Neural progenitor cell (in vitro differentiated cells): ENCODE measurements at regions not wholly inside any gene's neighbourhood (a gene's known extent, or its start where the extent isn't known, plus 50 kb on each side); places are given as distances from the start of the nearest gene placed in this dataset.
A peak's percentile ranks its signal among the peaks of the same experiment; 100 is the strongest.

Experiments used
- DNase-seq: peaks from one replicate; pipeline ENCODE4 v3.0.0-alpha.2; 2016; ENCODE audit warnings: low spot score
- H2AFZ ChIP-seq: fragments of 200-600 bp; sonication (generic); replicated peaks from 2 replicates; pipeline ENCODE4 v1.6.1; 2016; ENCODE audit warnings: antibody characterized with exemption
- H3F3A ChIP-seq: fragments of 200-600 bp; sonication (generic); 2 replicates; pipeline ENCODE4 v1.6.1; 2016; ENCODE audit warnings: antibody characterized with exemption, low read depth
- H3K27ac ChIP-seq: fragments of 200-600 bp; sonication (generic); 2 replicates; pipeline ENCODE4 v1.5.1; 2016; ENCODE audit warnings: mild to moderate bottlenecking
- H3K27me3 ChIP-seq: fragments of 200-600 bp; sonication (generic); 2 replicates; pipeline ENCODE4 v1.6.1; 2016; ENCODE audit warnings: mild to moderate bottlenecking, moderate library complexity
- H3K36me3 ChIP-seq: fragments of 200-600 bp; sonication (generic); 2 replicates; pipeline ENCODE4 v1.5.1; 2016
- H3K4me1 ChIP-seq: fragments of 200-600 bp; sonication (generic); 2 replicates; pipeline ENCODE4 v1.6.1; 2016; ENCODE audit warnings: mixed run types
- H3K4me2 ChIP-seq: fragments of 200-600 bp; sonication (generic); 2 replicates; pipeline ENCODE4 v1.6.1; 2016
- H3K4me3 ChIP-seq: fragments of 200-600 bp; sonication (generic); 2 replicates; pipeline ENCODE4 v1.5.1; 2016
- H3K79me2 ChIP-seq: fragments of 200-600 bp; sonication (generic); 2 replicates; pipeline ENCODE4 v1.6.1; 2016; ENCODE audit warnings: low read depth
- H3K9ac ChIP-seq: fragments of 200-600 bp; sonication (generic); 2 replicates; pipeline ENCODE4 v1.6.1; 2016
- H3K9me3 ChIP-seq: fragments of 200-600 bp; sonication (generic); 2 replicates; pipeline ENCODE4 v1.5.1; 2016; ENCODE audit warnings: low read depth
- H4K20me1 ChIP-seq: fragments of 200-600 bp; sonication (generic); 2 replicates; pipeline ENCODE4 v1.6.1; 2016; ENCODE audit warnings: low read depth
- H3K27ac Mint-ChIP-seq: 3 replicates; pipeline ENCODE4 v1.8.0; 2021; ENCODE audit warnings: mixed read lengths
- H3K27me3 Mint-ChIP-seq: 2 replicates; pipeline ENCODE4 v1.8.0; 2022; ENCODE audit warnings: low read depth, mild to moderate bottlenecking, inconsistent platforms, moderate library complexity, mixed read lengths; ENCODE audit not compliant: insufficient read depth
- H3K36me3 Mint-ChIP-seq: 3 replicates; pipeline ENCODE4 v1.8.0; 2021; ENCODE audit warnings: mixed read lengths
- H3K4me1 Mint-ChIP-seq: 3 replicates; pipeline ENCODE4 v1.8.0; 2021; ENCODE audit warnings: mixed read lengths
- H3K4me3 Mint-ChIP-seq: 3 replicates; pipeline ENCODE4 v1.8.0; 2021; ENCODE audit warnings: mild to moderate bottlenecking, moderate library complexity, mixed read lengths
- H3K9me3 Mint-ChIP-seq: 3 replicates; pipeline ENCODE4 v1.8.0; 2020; ENCODE audit warnings: mixed read lengths
- EZH2 ChIP-seq: fragments of 200-600 bp; sonication (generic); IDR thresholded peaks from 2 replicates; pipeline ENCODE4 v1.6.1; 2017; ENCODE audit warnings: antibody characterized with exemption, mild to moderate bottlenecking, moderate library complexity
- EZH2phosphoT487 ChIP-seq: fragments of 200-600 bp; sonication (generic); IDR thresholded peaks from 2 replicates; pipeline ENCODE4 v1.6.1; 2017; ENCODE audit warnings: antibody characterized with exemption
- TF ChIP-seq, protein P1 (sequence below): fragments of 200-600 bp; sonication (generic); IDR thresholded peaks from 2 replicates; pipeline ENCODE4 v1.5.1; 2017; ENCODE audit warnings: antibody characterized with exemption, mild to moderate bottlenecking

GRCh38 chr9:89902450-89903140, 297.8 kb downstream of the GADD45G start:
- Histone ChIP-seq H3K9me3 (no peaks in the 10 kb centered on the region), H3K4me2 (no peak overlapping the region), H3K36me3 (no peaks in the 10 kb centered on the region), H3K79me2 (no peaks in the 10 kb centered on the region), H3K27me3 (no peaks in the 10 kb centered on the region), H3F3A (no peaks in the 10 kb centered on the region), H3K4me1 (no peaks in the 10 kb centered on the region), H3K27ac (no peak overlapping the region), H4K20me1 (no peaks in the 10 kb centered on the region), H3K9ac (no peak overlapping the region), H3K4me3 (no peak overlapping the region), H2AFZ (no peak overlapping the region)
- H3K9me3 Mint-ChIP-seq = no peaks in the 10 kb centered on the region
- H3K4me3 Mint-ChIP-seq = peak overlapping the region; percentile 33
- no peak for TF ChIP-seq EZH2phosphoT487
- TF ChIP-seq, protein P1, sequence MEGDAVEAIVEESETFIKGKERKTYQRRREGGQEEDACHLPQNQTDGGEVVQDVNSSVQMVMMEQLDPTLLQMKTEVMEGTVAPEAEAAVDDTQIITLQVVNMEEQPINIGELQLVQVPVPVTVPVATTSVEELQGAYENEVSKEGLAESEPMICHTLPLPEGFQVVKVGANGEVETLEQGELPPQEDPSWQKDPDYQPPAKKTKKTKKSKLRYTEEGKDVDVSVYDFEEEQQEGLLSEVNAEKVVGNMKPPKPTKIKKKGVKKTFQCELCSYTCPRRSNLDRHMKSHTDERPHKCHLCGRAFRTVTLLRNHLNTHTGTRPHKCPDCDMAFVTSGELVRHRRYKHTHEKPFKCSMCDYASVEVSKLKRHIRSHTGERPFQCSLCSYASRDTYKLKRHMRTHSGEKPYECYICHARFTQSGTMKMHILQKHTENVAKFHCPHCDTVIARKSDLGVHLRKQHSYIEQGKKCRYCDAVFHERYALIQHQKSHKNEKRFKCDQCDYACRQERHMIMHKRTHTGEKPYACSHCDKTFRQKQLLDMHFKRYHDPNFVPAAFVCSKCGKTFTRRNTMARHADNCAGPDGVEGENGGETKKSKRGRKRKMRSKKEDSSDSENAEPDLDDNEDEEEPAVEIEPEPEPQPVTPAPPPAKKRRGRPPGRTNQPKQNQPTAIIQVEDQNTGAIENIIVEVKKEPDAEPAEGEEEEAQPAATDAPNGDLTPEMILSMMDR = no peak
- no peak for TF ChIP-seq EZH2
- peaks cover 3% of the 10 kb centered on the region for H3K27me3 Mint-ChIP-seq
- H3K4me1 Mint-ChIP-seq = peaks cover 14% of the 10 kb centered on the region
- H3K36me3 Mint-ChIP-seq = no peaks in the 10 kb centered on the region
- no peak overlapping the region for H3K27ac Mint-ChIP-seq
- DNase-seq = no peak

DNA sequence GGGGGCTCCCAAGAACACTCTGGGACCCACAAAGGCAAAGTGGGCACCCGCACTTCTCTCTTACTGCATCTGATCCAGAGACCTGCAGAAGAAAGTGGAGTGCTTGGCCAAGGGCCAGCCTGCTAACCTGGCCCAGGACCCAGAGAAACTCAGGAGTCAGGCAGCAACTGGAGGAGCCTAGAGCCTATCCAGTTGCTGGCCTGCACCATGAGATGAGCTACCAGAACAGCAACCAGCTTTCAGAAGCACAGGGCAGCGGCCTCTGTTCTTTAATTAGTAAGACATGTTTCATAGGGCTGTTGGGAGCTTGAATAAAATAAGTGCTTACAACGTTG, 298.3 kb downstream of the GADD45G start:
- TF ChIP-seq EZH2phosphoT487 (no peak), EZH2 (no peak)
- TF ChIP-seq, protein P1 = no peak
- no peak overlapping the region for H3K27ac ChIP-seq
- no peak overlapping the region for H2AFZ ChIP-seq
- no peak overlapping the region for H3K9ac ChIP-seq
- Mint-ChIP-seq H3K27me3 (peaks cover 3% of the 10 kb centered on the region), H3K4me1 (peaks cover 14% of the 10 kb centered on the region), H3K4me3 (no peak overlapping the region), H3K9me3 (peaks cover 3% of the 10 kb centered on the region), H3K36me3 (no peaks in the 10 kb centered on the region), H3K27ac (no peak overlapping the region)
- H3K4me2 ChIP-seq = no peak overlapping the region
- H4K20me1 ChIP-seq = no peaks in the 10 kb centered on the region
- no peaks in the 10 kb centered on the region for H3K4me1 ChIP-seq
- DNase-seq = no peak
- H3K9me3 ChIP-seq = no peaks in the 10 kb centered on the region
- no peak overlapping the region for H3K4me3 ChIP-seq
- H3F3A ChIP-seq = no peaks in the 10 kb centered on the region
- H3K36me3 ChIP-seq = no peaks in the 10 kb centered on the region
- H3K79me2 ChIP-seq = no peaks in the 10 kb centered on the region
- H3K27me3 ChIP-seq = no peaks in the 10 kb centered on the region

- Histone ChIP-seq H3K4me1 (no peaks in the 10 kb centered on the region), H3K9ac (no peak overlapping the region), H3K9me3 (no peaks in the 10 kb centered on the region), H3K27ac (no peak overlapping the region), H3K4me3 (no peak overlapping the region), H4K20me1 (no peaks in the 10 kb centered on the region), H2AFZ (no peak overlapping the region), H3K79me2 (no peaks in the 10 kb centered on the region), H3F3A (no peaks in the 10 kb centered on the region), H3K36me3 (no peaks in the 10 kb centered on the region), H3K4me2 (no peak overlapping the region), H3K27me3 (no peaks in the 10 kb centered on the region)
- H3K4me3 Mint-ChIP-seq = no peak overlapping the region
- H3K36me3 Mint-ChIP-seq = no peaks in the 10 kb centered on the region
- H3K27me3 Mint-ChIP-seq = peaks cover 2% of the 10 kb centered on the region
- no peak for DNase-seq
- TF ChIP-seq EZH2 (no peak), EZH2phosphoT487 (no peak)
- TF ChIP-seq, protein P1 = no peak
- H3K9me3 Mint-ChIP-seq = peaks cover 8% of the 10 kb centered on the region
- H3K27ac Mint-ChIP-seq = no peak overlapping the region
- peaks cover 14% of the 10 kb centered on the region for H3K4me1 Mint-ChIP-seq
Measured at GRCh38 chr9:89905606-89906338, 301.0 kb downstream of the GADD45G start.
